GM23338 (cell line): ENCODE measurements at regions not wholly inside any gene's neighbourhood (a gene's known extent, or its start where the extent isn't known, plus 50 kb on each side); places are given as distances from the start of the nearest gene placed in this dataset.
"Not testable (repeated sequence)": the region's sequence is repeated elsewhere in the genome, so short reads cannot be mapped to it uniquely, and the experiment has no call there.

Source experiments
- ATAC-seq: fragments of 200-7000 bp; cut with Tn5 transposase; 3 replicates; pipeline ENCODE4 v1.9.1; 2020
- DNase-seq: peaks from one replicate; pipeline ENCODE4 v3.0.0-alpha.2; 2015; ENCODE audit warnings: low spot score
- H2AFZ ChIP-seq: fragments of 200-600 bp; sonication (generic); 2 replicates; pipeline ENCODE4 v1.8.0; 2016; ENCODE audit warnings: antibody characterized with exemption, mild to moderate bottlenecking, moderate library complexity
- H3F3A ChIP-seq: fragments of 200-600 bp; sonication (generic); replicated peaks from 2 replicates; pipeline ENCODE4 v1.8.0; 2017; ENCODE audit warnings: antibody characterized with exemption, mixed run types, low read depth
- H3K27ac ChIP-seq: fragments of 200-600 bp; sonication (generic); 2 replicates; pipeline ENCODE4 v1.6.1; 2016; ENCODE audit warnings: low read depth
- H3K27me3 ChIP-seq: fragments of 200-600 bp; sonication (generic); 2 replicates; pipeline ENCODE4 v1.8.0; 2016; ENCODE audit warnings: mild to moderate bottlenecking, mixed run types, moderate library complexity; ENCODE audit not compliant: insufficient read depth
- H3K36me3 ChIP-seq: fragments of 200-600 bp; sonication (generic); 2 replicates; pipeline ENCODE4 v1.8.0; 2016; ENCODE audit warnings: mild to moderate bottlenecking; ENCODE audit not compliant: insufficient read depth
- H3K4me1 ChIP-seq: fragments of 200-600 bp; sonication (generic); 2 replicates; pipeline ENCODE4 v1.8.0; 2016; ENCODE audit warnings: mild to moderate bottlenecking, moderate library complexity; ENCODE audit not compliant: insufficient read depth
- H3K4me2 ChIP-seq: fragments of 200-600 bp; sonication (generic); 2 replicates; pipeline ENCODE4 v1.7.1; 2017; ENCODE audit warnings: mixed run types
- H3K4me3 ChIP-seq: fragments of 200-600 bp; sonication (generic); 2 replicates; pipeline ENCODE4 v1.6.1; 2016; ENCODE audit warnings: mixed run types
- H3K79me2 ChIP-seq: fragments of 200-600 bp; sonication (generic); replicated peaks from 2 replicates; pipeline ENCODE4 v1.8.0; 2017; ENCODE audit warnings: mild to moderate bottlenecking; ENCODE audit not compliant: insufficient read depth
- H3K9me2 ChIP-seq: fragments of 200-600 bp; sonication (generic); 2 replicates; pipeline ENCODE4 v1.8.0; 2017; ENCODE audit not compliant: insufficient read depth
- H4K20me1 ChIP-seq: fragments of 200-600 bp; sonication (generic); replicated peaks from 2 replicates; pipeline ENCODE4 v1.8.0; 2017; ENCODE audit warnings: mild to moderate bottlenecking; ENCODE audit not compliant: insufficient read depth
- H3K27ac Mint-ChIP-seq: 2 replicates; pipeline ENCODE4 v1.8.0; 2020; ENCODE audit warnings: inconsistent platforms, mild to moderate bottlenecking, moderate library complexity, mixed read lengths
- H3K27me3 Mint-ChIP-seq: 3 replicates; pipeline ENCODE4 v1.8.0; 2022; ENCODE audit warnings: low read depth, mild to moderate bottlenecking, moderate library complexity, mixed read lengths, inconsistent platforms; ENCODE audit not compliant: insufficient read depth, poor library complexity
- H3K36me3 Mint-ChIP-seq: 3 replicates; pipeline ENCODE4 v1.8.0; 2021; ENCODE audit warnings: low read depth, mild to moderate bottlenecking, inconsistent platforms, moderate library complexity, mixed read lengths
- H3K4me1 Mint-ChIP-seq: 3 replicates; pipeline ENCODE4 v1.8.0; 2020; ENCODE audit warnings: mild to moderate bottlenecking, inconsistent platforms, mixed read lengths
- H3K4me3 Mint-ChIP-seq: 3 replicates; pipeline ENCODE4 v1.8.0; 2021; ENCODE audit warnings: moderate library complexity, mild to moderate bottlenecking, inconsistent platforms, mixed read lengths
- H3K9me3 Mint-ChIP-seq: 3 replicates; pipeline ENCODE4 v1.8.0; 2020; ENCODE audit warnings: moderate library complexity, mild to moderate bottlenecking, inconsistent platforms, mixed read lengths
- EZH2phosphoT487 ChIP-seq: fragments of 200-600 bp; sonication (generic); IDR thresholded peaks from one replicate; pipeline ENCODE4 v1.8.1; 2018; ENCODE audit warnings: antibody characterized with exemption; ENCODE audit not compliant: unreplicated experiment
- JUNB ChIP-seq: IDR thresholded peaks from one replicate; pipeline ENCODE4 v1.6.1; 2016; ENCODE audit warnings: antibody characterized with exemption; ENCODE audit not compliant: unreplicated experiment
- STAT1 ChIP-seq: IDR thresholded peaks from one replicate; pipeline ENCODE4 v1.6.1; 2016; ENCODE audit warnings: antibody characterized with exemption; ENCODE audit not compliant: unreplicated experiment
- ZNF114 ChIP-seq: fragments of 250-450 bp; sonication (Bioruptor Pico); IDR thresholded peaks from 2 replicates; pipeline ENCODE4 v1.5.0; 2020; ENCODE audit warnings: mild to moderate bottlenecking, moderate library complexity
- ZNF331 ChIP-seq: fragments of 250-450 bp; sonication (Bioruptor Pico); IDR thresholded peaks from 2 replicates; pipeline ENCODE4 v1.5.0; 2020; ENCODE audit warnings: low read depth, mild to moderate bottlenecking, moderate library complexity
- TF ChIP-seq, protein P1 (sequence below): IDR thresholded peaks from one replicate; pipeline ENCODE4 v1.6.1; 2018; ENCODE audit warnings: antibody characterized with exemption; ENCODE audit not compliant: unreplicated experiment

- not testable (repeated sequence) for DNase-seq, H3K79me2 ChIP-seq, H4K20me1 ChIP-seq, H3K4me1 ChIP-seq, H3K4me1 Mint-ChIP-seq, H3K27ac ChIP-seq, H2AFZ ChIP-seq, H3F3A ChIP-seq, H3K4me3 ChIP-seq, H3K9me3 Mint-ChIP-seq, H3K36me3 ChIP-seq, ATAC-seq, H3K27ac Mint-ChIP-seq, H3K4me2 ChIP-seq, H3K4me3 Mint-ChIP-seq, H3K9me2 ChIP-seq, H3K36me3 Mint-ChIP-seq
- peaks cover 98% of the 10 kb centered on the region for H3K27me3 Mint-ChIP-seq
- peaks cover 99% of the 10 kb centered on the region for H3K27me3 ChIP-seq
Observed at GRCh38 chr22:22193462-22193861, 51.1 kb upstream of the VPREB1 start.

GRCh38 chr22:22193006-22193405, 51.6 kb upstream of the VPREB1 start:
- not testable (repeated sequence) for H3K36me3 Mint-ChIP-seq, H3K4me3 ChIP-seq
- peaks cover 98% of the 10 kb centered on the region for H3K27me3 Mint-ChIP-seq

GRCh38 chr22:22189796-22190195, 54.8 kb upstream of the VPREB1 start:
- not testable (repeated sequence) for H3K4me1 ChIP-seq, H3K9me2 ChIP-seq, H3K4me3 Mint-ChIP-seq, H3K4me3 ChIP-seq, H3K27ac ChIP-seq, H3K36me3 ChIP-seq, H2AFZ ChIP-seq, H3K27ac Mint-ChIP-seq, DNase-seq, H4K20me1 ChIP-seq, H3K4me1 Mint-ChIP-seq, H3K4me2 ChIP-seq, H3K36me3 Mint-ChIP-seq, ATAC-seq, H3K79me2 ChIP-seq, H3F3A ChIP-seq
- peaks cover 100% of the 10 kb centered on the region for H3K27me3 ChIP-seq
- peaks cover 98% of the 10 kb centered on the region for H3K27me3 Mint-ChIP-seq
- peaks cover 21% of the 10 kb centered on the region for H3K9me3 Mint-ChIP-seq

More at GRCh38 chr22:22193006-22193405, 51.6 kb upstream of the VPREB1 start:
- not testable (repeated sequence) for H3K4me1 Mint-ChIP-seq, ATAC-seq, H3K36me3 ChIP-seq, H3K27ac ChIP-seq, H3K4me3 Mint-ChIP-seq, DNase-seq, H3K9me2 ChIP-seq, H3K27ac Mint-ChIP-seq, H4K20me1 ChIP-seq, H3K4me2 ChIP-seq, H2AFZ ChIP-seq, H3F3A ChIP-seq, H3K79me2 ChIP-seq, H3K4me1 ChIP-seq
- H3K27me3 ChIP-seq: peaks cover 99% of the 10 kb centered on the region
- H3K9me3 Mint-ChIP-seq: peaks cover 13% of the 10 kb centered on the region

DNA sequence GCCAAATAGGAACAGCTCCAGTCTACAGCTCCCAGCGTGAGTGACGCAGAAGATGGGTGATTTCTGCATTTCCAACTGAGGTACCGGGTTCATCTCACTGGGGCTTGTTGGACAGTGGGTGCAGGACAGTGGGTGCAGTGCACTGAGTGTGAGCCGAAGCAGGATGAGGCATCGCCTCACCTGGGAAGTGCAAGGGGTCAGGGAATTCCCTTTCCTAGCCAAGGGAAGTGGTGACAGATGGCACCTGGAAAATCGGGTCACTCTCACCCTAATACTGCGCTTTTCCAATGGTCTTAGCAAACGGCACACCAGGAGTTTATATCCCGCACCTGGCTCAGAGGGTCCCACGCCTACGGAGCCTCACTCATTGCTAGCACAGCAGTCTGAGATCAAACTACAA, 56.7 kb upstream of the VPREB1 start:
- peaks cover 21% of the 10 kb centered on the region for H3K9me3 Mint-ChIP-seq
- H2AFZ ChIP-seq, H3K4me2 ChIP-seq, H3K27ac Mint-ChIP-seq, H3K4me3 Mint-ChIP-seq, H3K79me2 ChIP-seq, H3K4me1 Mint-ChIP-seq, H3K9me2 ChIP-seq, H3K4me1 ChIP-seq, ATAC-seq, H3K36me3 ChIP-seq, H3F3A ChIP-seq, DNase-seq, H3K27ac ChIP-seq, H3K4me3 ChIP-seq, H4K20me1 ChIP-seq, H3K36me3 Mint-ChIP-seq: not testable (repeated sequence)
- H3K27me3 Mint-ChIP-seq: peaks cover 100% of the 10 kb centered on the region
- H3K27me3 ChIP-seq: peaks cover 100% of the 10 kb centered on the region

GRCh38 chr22:22187299-22187698, 57.3 kb upstream of the VPREB1 start:
- Mint-ChIP-seq H3K4me3 (no peak overlapping the region), H3K27ac (no peak overlapping the region), H3K36me3 (peaks cover 7% of the 10 kb centered on the region; the same call in 1 of the 3 replicates), H3K9me3 (peaks cover 21% of the 10 kb centered on the region), H3K27me3 (peaks cover 100% of the 10 kb centered on the region), H3K4me1 (no peaks in the 10 kb centered on the region)
- DNase-seq: no peak
- no peaks in the 10 kb centered on the region for H3K36me3 ChIP-seq
- no peaks in the 10 kb centered on the region for H3K4me1 ChIP-seq
- no peak overlapping the region for H3K4me2 ChIP-seq
- no peak for ATAC-seq
- no peaks in the 10 kb centered on the region for H3K9me2 ChIP-seq
- H3K27me3 ChIP-seq: peaks cover 100% of the 10 kb centered on the region
- no peaks in the 10 kb centered on the region for H3F3A ChIP-seq
- no peak overlapping the region for H3K4me3 ChIP-seq
- H4K20me1 ChIP-seq: no peaks in the 10 kb centered on the region
- H2AFZ ChIP-seq: no peak overlapping the region
- H3K27ac ChIP-seq: no peak overlapping the region
- no peaks in the 10 kb centered on the region for H3K79me2 ChIP-seq
- TF ChIP-seq ZNF331 (CRISPR knock-in tag) (no peak), JUNB (no peak), ZNF114 (CRISPR knock-in tag) (no peak), EZH2phosphoT487 (no peak), STAT1 (no peak)
- TF ChIP-seq, protein P1, sequence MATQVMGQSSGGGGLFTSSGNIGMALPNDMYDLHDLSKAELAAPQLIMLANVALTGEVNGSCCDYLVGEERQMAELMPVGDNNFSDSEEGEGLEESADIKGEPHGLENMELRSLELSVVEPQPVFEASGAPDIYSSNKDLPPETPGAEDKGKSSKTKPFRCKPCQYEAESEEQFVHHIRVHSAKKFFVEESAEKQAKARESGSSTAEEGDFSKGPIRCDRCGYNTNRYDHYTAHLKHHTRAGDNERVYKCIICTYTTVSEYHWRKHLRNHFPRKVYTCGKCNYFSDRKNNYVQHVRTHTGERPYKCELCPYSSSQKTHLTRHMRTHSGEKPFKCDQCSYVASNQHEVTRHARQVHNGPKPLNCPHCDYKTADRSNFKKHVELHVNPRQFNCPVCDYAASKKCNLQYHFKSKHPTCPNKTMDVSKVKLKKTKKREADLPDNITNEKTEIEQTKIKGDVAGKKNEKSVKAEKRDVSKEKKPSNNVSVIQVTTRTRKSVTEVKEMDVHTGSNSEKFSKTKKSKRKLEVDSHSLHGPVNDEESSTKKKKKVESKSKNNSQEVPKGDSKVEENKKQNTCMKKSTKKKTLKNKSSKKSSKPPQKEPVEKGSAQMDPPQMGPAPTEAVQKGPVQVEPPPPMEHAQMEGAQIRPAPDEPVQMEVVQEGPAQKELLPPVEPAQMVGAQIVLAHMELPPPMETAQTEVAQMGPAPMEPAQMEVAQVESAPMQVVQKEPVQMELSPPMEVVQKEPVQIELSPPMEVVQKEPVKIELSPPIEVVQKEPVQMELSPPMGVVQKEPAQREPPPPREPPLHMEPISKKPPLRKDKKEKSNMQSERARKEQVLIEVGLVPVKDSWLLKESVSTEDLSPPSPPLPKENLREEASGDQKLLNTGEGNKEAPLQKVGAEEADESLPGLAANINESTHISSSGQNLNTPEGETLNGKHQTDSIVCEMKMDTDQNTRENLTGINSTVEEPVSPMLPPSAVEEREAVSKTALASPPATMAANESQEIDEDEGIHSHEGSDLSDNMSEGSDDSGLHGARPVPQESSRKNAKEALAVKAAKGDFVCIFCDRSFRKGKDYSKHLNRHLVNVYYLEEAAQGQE: no peak
